Stromal cell of bone marrow (primary cell): ENCODE measurements at regions not wholly inside any gene's neighbourhood (a gene's known extent, or its start where the extent isn't known, plus 50 kb on each side); places are given as distances from the start of the nearest gene placed in this dataset.
"Not testable (repeated sequence)": the region's sequence is repeated elsewhere in the genome, so short reads cannot be mapped to it uniquely, and the experiment has no call there.

Experiments
- DNase-seq: peaks from one replicate; pipeline ENCODE4 v3.0.0-alpha.2; 2012; ENCODE audit warnings: low read depth

DNA sequence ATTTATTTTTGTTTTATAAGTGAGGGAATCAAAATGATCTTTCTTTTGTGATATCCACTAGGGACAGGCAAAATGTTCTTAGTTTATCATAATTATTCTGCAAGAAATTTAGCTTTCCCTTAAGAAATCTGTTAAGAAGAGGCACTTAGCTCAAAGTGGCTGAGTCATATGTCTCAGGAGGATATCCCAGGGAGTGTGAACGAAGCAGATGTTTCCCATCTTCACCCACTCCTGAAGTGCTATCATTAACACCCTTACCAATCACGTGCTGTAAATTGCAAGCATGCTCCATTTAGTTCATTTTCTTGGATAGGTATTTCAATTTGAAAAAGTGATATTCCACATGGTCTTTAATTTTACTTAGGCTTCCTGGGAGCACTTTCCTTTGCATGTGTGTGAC, 774.3 kb upstream of the TMEFF2 start:
- no peak for DNase-seq

DNA sequence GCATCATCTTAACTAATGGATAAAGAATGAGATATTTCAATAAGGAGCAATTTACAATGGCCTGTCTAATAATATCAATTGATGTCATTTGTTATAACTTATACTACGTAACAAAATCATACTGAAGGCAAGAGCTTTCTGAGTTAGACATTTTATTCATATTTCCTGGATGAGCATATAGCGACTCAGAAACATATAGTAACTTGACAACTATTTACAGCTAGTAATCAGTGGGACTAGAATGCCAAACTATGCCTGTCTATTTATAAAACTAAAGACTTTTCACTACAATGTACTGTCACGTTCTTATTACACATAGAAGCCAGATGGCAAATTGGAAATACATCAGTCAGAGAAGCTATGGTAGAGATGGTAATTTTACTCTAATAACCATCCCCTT, 766.2 kb upstream of the TMEFF2 start:
- no peak for DNase-seq

DNA sequence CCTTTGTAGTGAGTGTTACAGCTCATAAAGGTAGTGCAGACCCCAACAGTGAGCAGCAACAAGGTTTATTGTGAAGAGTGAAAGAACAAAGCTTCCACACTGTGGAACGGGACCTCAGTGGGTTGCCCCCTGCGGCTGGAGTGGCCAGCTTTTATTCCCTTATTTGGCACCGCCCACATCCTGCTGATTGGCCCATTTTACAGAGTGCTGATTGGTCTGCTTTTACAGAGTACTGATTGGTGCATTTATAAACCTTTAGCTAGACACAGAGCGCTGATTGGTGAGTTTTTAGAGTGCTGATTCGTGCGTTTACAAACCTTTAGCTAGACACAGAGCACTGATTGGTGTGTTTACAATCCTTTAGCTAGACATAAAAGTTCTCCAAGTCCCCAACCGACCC, 763.9 kb upstream of the TMEFF2 start:
- not testable (repeated sequence) for DNase-seq

DNA sequence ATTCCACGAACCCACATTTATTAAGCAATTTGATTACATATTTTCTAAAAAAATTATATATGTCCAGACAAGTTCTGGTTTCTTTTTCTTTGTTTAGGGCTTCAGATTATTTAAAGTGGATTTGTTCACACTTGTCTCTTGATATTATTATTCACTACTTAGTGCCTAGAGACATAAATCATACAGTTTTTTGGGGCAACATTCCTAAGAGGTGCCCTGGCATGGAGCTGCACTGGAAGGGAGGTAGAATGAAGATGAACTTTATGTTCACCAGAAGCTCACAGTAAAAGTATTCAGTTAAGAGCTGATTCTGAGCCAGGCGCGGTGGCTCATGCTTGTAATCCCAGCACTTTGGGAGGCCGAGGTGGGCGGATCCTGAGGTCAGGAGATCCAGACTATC, 762.7 kb upstream of the TMEFF2 start:
- no peak for DNase-seq

DNA sequence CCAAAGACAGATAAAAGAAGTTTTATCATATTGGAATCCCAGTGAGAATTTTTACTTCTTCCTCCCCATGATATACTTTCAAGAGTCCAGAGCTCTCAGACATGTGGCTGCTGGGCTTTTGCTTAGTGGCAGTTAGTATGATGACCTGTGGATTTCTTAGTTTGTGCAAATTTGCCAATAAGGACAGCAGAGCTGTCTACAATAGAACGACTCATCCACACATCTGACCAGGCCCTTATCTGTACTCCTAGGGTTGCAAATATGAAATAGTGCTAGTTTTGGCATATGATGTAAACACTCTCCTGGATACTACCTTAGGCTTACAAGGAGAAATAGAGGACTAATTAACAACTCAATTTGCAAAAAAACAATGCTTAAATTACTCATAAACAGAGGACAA, 758.4 kb upstream of the TMEFF2 start:
- no peak for DNase-seq

DNA sequence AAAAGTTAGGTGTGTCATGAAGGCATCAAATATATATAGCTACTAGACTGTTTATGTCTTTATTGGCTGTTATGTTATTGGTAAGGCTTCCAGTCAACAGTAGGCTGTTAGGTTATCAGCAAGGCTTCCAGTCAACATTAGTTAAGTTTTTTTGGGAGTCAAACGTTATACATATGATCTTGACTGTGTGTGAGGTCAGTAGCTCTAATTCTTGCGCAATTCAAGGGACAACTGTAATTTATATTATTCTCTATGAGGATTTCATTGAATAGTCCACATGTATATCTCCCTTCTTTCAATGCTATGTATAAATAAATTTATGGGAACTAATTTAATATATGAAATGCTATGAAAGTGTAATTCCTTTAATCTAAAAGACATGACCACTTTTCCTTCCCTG, 757.5 kb upstream of the TMEFF2 start:
- no peak for DNase-seq

DNA sequence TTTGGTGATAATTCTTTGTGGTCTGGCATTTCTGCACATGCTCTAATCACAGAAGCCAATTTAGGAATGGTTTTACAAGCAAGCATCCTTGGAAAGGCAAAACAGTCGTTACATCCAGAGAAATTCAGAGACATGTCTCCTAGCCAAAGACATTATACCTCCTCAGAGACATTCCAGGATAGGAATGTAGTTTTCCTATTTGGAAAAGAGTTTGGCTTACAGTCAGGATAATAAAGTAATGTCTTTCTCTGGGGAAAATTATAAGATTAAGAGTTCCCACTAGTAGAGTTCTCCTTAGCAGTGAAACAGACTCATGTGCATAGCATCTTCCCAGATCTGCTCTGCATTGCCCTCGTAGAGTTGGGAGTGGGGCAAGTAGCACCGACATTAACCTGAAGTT, 753.6 kb upstream of the TMEFF2 start:
- DNase-seq = no peak

DNA sequence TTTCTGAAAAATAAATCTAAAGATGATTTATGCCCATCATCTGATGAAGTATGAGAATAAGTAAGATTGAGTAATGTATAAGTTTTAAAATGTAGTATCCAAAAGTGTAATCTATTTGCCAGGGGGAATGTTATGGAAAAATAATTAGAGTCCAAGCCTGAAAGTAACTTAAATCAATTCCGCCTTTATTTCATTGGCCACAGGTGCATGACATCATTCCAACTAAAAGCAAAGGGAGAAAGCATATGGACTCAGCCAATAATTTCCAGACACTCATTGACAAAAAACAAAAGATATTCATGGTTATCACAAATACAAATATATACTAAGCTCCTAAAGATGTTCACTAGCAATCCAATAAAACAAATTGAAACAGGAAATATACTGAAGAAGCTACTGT, 752.6 kb upstream of the TMEFF2 start:
- no peak for DNase-seq

DNA sequence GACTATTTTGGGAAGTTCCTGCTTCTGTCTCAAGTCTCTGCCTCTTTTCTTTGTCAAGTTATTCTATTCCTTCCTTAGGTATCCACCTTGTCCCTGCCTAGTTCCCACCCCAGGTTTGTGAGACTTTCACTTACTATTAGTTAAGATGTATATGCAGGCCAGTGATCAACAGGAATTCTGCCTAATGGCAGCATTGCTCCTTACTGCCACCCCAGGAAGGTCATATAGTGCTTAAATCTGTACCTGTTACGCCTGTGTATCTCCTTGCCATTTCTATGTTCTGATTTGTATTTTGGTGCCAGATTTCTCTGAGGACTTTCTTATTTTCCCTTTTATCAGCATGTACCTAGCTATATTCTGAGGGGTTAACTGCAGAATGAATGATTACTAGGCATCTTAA, 746.0 kb upstream of the TMEFF2 start:
- DNase-seq = no peak

DNA sequence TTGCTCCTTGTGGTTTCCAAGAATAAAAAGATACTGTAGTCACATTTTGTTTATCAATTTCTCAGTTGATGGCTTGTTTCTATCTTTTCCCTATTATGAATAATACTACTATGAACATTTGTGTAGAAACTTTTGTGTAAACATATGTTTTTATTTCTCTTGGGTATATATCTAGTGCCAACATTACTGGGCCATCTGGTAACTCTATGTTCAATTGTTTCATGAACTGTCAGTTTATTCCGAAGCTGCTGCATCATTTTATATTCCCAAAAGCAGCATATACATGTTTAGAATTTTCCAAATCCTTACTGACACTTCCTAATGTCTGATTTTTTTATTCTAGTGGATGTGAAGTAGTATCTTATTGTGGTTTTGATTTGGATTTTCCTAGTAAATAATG, 737.6 kb upstream of the TMEFF2 start:
- DNase-seq = no peak

DNA sequence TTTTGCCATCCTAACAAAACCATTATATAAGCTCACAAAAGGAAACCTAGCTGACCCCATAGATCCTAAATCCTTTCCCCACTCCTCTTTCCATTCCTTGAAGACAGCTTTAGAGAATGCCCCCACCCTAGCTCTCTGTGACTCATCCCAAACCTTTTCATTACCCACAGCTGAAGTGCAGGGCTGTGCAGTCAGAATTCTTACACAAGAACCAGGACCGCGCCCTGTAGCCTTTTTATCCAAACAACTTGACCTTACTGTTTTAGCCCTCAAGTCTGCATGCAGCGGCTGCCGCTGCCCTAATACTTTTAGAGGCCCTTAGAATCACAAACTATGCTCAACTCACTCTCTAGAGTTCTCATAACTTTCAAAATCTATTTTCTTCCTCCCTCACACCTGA, 726.9 kb upstream of the TMEFF2 start:
- not testable (repeated sequence) for DNase-seq

DNA sequence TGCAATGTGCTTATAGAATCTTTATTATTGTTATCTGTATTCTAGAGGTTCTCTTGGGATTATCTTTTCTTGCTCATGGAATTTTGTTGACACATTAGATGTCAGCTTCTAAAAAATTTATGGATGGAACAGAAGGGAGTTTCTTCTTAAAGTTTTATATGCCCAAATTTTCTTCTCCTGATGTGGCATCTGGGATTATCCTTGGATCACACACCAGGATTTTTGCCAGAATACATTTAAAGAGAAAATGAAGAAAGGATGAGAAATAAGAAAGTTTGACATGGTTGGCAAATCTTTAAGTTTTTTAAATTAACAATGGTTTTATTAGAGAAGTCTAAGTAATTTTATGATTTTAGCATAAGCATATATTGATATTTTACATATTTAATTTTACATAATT, 706.7 kb upstream of the TMEFF2 start:
- DNase-seq = no peak

DNA sequence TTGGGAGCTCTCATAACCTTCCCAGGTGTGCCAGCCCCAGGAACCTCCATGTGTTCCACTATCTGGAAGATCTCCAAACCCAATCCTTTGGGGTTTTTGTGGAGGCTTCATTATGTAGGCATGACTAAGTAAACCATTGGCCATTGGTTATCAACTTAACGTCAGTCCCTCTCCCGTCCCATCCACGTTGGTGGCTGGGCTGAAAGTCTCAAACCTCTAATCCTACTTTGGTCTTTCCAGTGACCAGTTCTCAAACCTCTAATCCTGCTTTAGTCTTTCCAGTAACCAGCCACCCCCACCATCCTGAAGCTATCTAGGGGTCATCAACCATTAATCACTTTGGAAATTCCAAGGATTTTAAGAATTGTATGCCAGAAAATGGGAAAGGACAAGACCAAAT, 704.7 kb upstream of the TMEFF2 start:
- no peak for DNase-seq

DNA sequence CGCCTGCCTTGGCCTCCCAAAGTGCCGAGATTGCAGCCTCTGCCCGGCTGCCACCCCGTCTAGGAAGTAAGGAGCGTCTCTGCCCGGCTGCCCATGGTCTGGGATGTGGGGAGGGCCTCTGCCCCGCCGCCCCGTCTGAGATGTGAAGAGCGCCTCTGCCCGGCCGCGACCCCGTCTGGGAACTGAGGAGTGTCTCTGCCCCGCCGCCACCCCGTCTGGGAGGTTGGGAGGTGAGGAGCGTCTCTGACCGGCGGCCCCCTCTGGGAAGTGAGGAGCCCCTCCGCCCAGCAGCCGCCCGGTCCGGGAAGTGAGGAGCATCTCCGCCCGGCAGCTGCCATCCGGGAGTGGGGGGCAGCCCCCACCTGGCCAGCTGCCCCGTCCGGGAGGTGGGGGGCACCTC, 699.2 kb upstream of the TMEFF2 start:
- DNase-seq = not testable (repeated sequence)

DNA sequence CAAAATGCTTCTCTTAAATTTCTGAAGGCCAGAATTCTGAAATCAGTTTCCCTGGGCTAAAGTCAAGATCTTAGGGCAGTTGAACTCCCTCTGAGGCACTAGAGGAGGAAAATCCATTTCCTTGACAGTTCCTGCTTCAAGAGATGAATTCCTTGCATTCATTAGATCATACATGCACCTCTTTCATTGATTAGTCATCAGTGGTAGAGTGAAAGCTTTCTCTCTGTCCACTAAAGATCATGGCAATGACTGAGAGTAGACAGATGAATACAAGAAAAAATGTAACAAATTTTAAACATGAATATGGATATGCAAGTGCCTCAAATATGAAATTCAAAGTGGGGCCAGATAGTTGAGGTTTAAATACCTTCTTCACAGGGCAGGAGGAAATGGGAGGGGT, 693.4 kb upstream of the TMEFF2 start:
- no peak for DNase-seq

DNA sequence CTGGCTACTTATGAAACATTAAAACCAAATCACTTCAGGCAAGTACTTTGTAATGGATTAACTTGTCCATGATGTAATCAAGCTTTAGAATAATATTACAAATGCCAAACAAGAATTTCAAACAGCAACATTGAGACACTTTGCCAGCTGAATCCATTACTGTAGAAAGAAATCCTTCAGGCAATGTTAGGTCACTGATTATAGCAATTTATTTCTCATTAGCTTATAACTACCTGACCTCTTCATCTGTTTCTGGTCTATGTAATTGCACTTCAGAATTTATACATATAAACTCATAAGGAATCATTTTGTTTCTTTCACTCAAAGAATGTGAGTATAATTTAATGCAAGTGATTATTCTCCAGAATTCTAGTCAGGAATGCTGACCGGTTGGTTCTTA, 692.6 kb upstream of the TMEFF2 start:
- no peak for DNase-seq

DNA sequence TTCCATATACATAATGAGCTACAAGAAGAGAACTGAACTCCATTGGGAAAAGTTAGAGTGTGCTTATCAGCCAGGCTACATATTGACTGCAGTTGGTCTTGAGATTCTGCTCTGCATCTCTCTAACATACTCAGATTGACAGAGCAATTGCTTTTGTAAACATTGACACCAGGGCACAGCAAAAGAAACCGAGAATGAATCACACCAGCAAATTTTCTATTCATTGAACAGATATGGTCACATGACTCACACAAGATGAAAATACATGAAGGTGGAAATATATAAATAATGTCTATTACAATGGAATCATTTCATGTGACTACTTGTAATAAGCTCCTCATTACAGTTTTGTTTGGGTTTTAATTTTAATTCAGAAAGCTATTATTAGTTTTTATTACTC, 691.9 kb upstream of the TMEFF2 start:
- DNase-seq = no peak

DNA sequence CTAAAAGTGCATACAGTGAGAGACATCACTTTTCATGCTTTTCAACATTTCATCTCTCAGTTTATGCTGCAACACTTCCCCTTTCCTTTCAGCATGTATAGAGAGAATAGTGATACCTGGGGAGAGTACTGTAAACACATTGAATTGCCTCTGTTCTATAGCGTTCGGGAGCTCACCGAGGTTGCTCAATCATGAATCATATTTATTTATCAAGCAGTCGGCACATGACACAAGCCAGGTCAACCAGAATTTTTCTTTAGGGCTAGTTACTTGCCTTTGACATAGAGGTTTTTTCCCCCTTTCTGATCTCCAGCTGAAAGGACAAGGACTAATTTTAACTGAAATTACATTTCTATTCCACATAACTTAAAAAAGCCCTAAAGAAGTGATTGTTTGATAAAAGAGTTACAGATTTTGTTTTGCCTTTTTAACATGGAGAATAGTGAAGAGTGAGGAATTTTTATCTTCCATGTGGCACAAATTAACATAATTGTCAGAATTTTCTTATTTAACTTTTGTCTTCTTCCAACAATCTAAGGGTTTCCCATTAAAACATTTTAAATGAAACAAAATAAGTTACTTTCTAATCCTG, 690.9 kb upstream of the TMEFF2 start:
- DNase-seq = no peak

DNA sequence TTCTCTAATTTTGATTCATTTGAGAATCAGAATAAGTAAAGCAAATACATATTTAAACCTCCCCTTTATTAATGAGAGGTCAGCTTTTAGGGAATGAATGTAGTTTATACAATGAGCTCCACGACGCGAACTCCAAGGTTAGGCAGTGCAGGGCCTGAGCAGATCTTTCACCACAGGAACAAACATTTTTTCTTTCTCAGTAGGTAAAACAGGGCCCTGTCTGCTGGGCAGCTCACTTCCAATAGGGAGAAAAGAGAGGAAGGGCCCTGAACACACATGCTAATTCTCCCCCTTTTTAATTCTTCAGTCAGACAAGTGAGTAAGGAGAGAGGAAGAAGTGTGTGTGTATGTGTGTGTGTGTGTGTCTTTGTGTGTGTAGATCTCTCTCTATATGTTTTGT, 682.4 kb upstream of the TMEFF2 start:
- no peak for DNase-seq

DNA sequence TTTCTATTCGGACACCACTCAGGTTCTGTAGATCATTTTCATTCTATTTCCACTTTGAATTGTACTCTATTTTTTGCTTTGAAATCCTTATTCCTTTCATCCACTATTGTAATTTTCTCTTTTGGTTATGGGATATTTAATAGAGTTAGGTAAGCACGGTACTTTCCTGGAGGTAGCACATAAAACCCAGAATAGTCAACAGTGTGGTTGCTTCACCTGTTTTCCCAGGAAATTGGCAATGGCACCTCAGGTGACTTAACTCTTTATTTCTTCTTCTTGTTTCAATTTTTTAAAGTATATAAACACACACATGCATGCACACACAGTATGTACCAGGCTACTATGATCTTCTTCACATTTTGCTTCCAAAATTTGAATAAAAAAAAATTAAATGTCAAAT, 682.0 kb upstream of the TMEFF2 start:
- no peak for DNase-seq

DNA sequence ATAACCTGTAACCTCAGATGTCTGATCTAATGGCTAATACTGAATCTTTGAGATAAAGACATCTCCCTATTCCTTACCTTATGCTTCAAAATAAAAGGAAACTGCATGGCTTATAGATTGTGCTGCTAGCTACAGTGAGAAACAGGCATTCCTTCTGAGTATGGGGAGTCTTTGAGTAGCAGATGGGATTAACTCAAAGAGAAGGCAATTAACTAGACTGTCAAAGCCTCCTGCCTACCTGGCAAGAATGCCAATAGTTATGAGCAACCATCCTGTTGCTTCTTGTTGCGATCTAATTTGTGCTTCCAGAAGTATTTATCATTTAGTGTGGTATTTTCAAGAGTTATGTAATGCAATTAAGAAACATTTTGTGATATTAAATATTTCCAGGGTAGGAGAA, 660.0 kb upstream of the TMEFF2 start:
- DNase-seq = no peak

DNA sequence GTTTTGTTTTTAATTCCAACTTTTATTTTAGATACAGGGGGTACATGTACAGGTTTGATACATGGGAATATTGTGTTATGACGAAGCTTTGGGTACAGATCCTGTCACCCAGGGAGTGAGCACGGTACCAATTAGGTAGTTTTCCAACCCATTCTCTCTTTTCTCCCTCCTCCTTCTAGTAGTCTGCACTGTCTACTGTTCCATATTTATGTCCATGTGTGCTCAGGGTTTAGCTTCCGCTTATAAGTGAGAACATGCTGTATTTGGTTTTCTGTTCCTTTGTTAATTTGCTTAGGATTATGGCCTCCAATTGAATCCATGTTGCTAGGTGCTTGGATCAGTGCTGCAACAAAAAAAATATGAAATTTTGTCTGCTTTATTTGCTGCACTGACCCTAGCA, 659.3 kb upstream of the TMEFF2 start:
- DNase-seq = no peak

DNA sequence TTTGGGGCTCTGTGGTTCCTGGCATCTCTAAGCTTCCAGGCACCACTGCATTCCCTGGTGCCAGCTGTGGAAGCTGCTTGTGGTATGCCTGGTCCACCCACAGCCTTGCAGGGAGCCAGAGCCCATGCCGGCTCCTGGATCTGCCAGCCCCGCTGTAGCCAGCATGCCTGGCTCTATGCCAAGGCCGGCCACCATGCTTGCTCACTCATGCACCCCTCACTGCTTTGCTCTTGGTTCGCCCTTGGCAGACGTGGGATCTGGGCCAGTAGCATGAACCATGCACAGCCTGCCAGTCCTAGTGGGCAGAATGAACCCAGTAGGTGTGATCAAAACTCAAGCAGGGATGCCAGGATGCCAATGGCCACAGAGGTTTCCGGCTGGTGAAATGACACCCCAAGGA, 634.2 kb upstream of the TMEFF2 start:
- DNase-seq = no peak

DNA sequence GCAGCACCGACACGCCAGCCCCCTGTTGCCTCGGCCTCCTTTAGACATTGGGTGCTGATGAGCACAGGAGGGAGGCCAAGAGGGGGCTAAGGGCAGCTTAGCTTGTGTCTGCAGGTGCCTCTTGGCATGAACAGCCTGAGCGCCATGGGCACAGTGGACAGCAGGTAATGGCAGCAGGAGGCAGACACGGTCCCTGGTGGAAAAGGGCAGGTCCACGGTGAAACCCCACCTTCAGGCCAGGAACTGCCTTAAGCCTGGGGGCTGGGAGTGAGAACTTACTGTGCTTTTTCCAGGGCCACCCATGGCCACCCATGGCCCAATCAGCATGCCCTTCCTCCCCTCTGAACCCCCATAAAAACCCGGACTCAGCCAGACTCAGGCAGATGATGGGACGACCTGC, 633.4 kb upstream of the TMEFF2 start:
- no peak for DNase-seq

DNA sequence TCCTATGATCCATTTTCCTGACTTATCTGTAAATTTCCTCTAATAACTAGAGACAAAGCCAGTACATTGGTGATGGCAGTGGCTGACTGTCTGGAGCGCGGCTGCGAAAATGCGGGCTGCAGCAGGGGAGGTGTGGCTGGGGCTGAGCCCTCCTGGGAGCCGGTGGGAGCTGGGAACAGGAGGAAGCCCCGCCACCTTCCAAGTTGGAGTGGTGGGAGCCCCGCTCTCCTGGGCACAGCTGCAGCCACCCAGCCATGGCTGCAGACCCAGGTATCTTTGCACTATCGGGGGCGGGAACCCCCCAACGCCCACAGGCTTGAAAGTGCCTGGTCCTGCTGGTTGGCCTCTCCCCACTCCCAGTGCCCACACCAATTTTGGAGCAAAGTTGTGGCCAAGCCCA, 633.0 kb upstream of the TMEFF2 start:
- no peak for DNase-seq
